ENCODE measurements at regions not wholly inside any gene's neighbourhood (a gene's known extent, or its start where the extent isn't known, plus 50 kb on each side); places are given as distances from the start of the nearest gene placed in this dataset.

GRCh38 chr9:87247097-87247496 is 250.6 kb upstream of the DAPK1 start:
- DNase-seq (ENCODE audit: extremely low read depth, low read depth): no peak
- H3K4me3 ChIP-seq (replicated peaks; ENCODE audit: low read depth, low read length): no peak overlapping the region
- TF ChIP-seq, protein P1, sequence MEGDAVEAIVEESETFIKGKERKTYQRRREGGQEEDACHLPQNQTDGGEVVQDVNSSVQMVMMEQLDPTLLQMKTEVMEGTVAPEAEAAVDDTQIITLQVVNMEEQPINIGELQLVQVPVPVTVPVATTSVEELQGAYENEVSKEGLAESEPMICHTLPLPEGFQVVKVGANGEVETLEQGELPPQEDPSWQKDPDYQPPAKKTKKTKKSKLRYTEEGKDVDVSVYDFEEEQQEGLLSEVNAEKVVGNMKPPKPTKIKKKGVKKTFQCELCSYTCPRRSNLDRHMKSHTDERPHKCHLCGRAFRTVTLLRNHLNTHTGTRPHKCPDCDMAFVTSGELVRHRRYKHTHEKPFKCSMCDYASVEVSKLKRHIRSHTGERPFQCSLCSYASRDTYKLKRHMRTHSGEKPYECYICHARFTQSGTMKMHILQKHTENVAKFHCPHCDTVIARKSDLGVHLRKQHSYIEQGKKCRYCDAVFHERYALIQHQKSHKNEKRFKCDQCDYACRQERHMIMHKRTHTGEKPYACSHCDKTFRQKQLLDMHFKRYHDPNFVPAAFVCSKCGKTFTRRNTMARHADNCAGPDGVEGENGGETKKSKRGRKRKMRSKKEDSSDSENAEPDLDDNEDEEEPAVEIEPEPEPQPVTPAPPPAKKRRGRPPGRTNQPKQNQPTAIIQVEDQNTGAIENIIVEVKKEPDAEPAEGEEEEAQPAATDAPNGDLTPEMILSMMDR (IDR thresholded peaks at IDR 0.05; ENCODE audit: low read depth, low read length, missing control alignments): no peak

DNA sequence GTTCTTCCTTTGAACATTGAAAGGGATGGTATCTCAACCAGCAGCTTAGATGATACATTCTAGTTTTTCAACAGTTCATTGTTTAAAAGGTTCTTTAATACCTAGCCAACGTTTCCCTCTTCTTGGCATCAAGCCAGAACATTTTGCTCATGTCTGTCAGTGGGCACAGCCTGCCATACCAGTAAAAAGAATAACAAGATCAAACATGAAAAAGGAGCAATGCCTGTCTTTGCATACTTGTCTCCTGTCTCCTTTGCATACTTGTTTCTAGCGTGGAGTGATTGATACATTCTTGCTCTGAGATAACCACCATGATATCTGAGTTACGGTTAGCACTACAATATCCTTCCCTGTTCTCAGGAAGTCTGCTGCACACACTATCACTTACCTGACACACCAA is 248.6 kb upstream of the DAPK1 start:
- no peak overlapping the region for H3K4me3 ChIP-seq (replicated peaks; ENCODE audit: low read depth, low read length)
- no peak for DNase-seq (ENCODE audit: extremely low read depth, low read depth)
- TF ChIP-seq, protein P1 (IDR thresholded peaks at IDR 0.05; ENCODE audit: low read depth, low read length, missing control alignments): no peak

DNA sequence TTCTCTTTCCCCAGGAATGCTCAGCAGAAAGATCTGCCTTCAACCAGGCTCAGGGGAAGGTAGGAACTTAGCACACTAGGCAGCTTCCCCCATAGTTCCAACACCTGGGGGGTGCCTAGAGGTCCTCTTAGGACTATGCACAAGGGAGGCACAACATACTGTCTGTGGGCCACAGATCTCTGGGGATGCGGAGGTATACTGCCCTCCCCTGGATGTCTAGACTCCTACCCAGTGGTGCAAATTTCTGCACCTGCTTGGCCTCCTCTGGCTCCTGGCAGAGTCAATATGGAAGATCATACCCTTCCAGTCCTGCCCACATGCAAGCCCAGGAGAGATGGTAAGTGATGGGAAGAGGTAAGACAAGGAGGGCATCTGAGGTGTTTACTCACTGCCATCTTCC is 247.5 kb upstream of the DAPK1 start:
- DNase-seq (ENCODE audit: extremely low read depth, low read depth): no peak
- no peak overlapping the region for H3K4me3 ChIP-seq (replicated peaks; ENCODE audit: low read depth, low read length)
- TF ChIP-seq, protein P1 (IDR thresholded peaks at IDR 0.05; ENCODE audit: low read depth, low read length, missing control alignments): peak; percentile 5

DNA sequence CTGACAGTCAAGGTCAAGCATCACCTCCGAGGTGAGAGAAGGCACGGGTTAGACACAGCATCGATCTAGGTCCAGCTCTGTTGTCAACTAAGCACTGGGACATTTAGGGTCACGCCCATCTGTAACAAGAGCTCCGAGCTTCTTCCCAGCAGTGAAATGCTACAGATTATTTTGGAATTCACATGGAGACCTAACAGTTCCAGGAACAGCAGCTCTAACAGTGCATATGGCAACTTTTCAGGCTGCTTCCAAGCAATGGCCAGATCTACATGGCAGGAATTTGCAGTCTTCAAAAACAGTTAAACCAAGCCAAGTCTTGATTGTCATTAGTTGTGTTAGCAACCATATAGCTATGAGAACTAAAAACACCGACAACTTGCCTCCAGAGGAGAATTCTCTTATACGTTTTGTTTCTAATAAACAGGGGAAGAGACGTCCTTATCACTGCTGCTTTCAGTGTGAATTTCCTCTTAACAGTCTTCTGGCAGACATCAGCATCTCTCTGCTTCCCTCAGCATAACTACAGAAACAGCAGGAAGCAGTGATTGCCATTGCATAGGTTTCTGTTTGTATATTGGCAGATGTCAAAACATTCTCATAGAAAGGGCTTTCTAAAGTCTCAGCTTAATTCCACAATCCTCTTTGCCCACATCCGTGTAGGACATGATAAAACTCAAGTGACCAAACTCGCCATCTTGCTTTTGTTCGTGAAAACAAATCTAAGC is 242.1 kb upstream of the DAPK1 start:
- H3K4me3 ChIP-seq (replicated peaks; ENCODE audit: low read depth, low read length): no peak overlapping the region
- no peak for DNase-seq (ENCODE audit: extremely low read depth, low read depth)
- TF ChIP-seq, protein P1 (IDR thresholded peaks at IDR 0.05; ENCODE audit: low read depth, low read length, missing control alignments): no peak

- no peak for DNase-seq (ENCODE audit: extremely low read depth, low read depth)
These were observed 240.7 kb upstream of the DAPK1 start for GRCh38 chr9:87256973-87257372.

GRCh38 chr9:87259543-87260518 is 237.8 kb upstream of the DAPK1 start:
- no peak for DNase-seq (ENCODE audit: extremely low read depth, low read depth)
- TF ChIP-seq, protein P1 (IDR thresholded peaks at IDR 0.05; ENCODE audit: low read depth, low read length, missing control alignments): no peak
- no peak overlapping the region for H3K4me3 ChIP-seq (replicated peaks; ENCODE audit: low read depth, low read length)

More at GRCh38 chr9:87256973-87257372, 240.7 kb upstream of the DAPK1 start:
- TF ChIP-seq, protein P1 (IDR thresholded peaks at IDR 0.05; ENCODE audit: low read depth, low read length, missing control alignments): no peak
- no peak overlapping the region for H3K4me3 ChIP-seq (replicated peaks; ENCODE audit: low read depth, low read length)

Data from HFF-Myc (cell line).